IMR-90 (cell line): ENCODE measurements at regions not wholly inside any gene's neighbourhood (a gene's known extent, or its start where the extent isn't known, plus 50 kb on each side); places are given as distances from the start of the nearest gene placed in this dataset.

Source experiments
- ATAC-seq: fragments of 200-7000 bp; cut with Tn5 transposase; 2 replicates; pipeline ENCODE4 v1.9.1; 2020; ENCODE audit warnings: low read depth, mild to moderate bottlenecking, moderate library complexity
- BruUV-seq: library from RNA; stranded (reverse); fragments of 400-500 nt; replicated peaks from 2 replicates; lab custom pipeline; 2021; lab: Mats Ljungman, UMichigan
- CTCF ChIA-PET: fragments of 300-600 bp; formaldehyde crosslinking; extraction: SDS; loops from one replicate; lab custom pipeline; 2021; ENCODE audit warnings: antibody characterized with exemption; lab: Yijun Ruan, JAX
- POLR2A ChIA-PET: fragments of 300-600 bp; sonication (Branson Sonifier 250); formaldehyde crosslinking; loops from one replicate; lab custom pipeline; 2022; ENCODE audit warnings: antibody characterized with exemption; ENCODE audit not compliant: unreplicated experiment; lab: Charles Lee
- DNase-seq: peaks from one replicate; pipeline ENCODE4 v3.0.0; 2013
- H2AFZ ChIP-seq: replicated peaks from 2 replicates; pipeline ENCODE3; 2013; ENCODE audit warnings: low read length, mild to moderate bottlenecking; ENCODE audit not compliant: poor library complexity
- H2AK5ac ChIP-seq: 2 replicates; pipeline ENCODE4 v1.6.1; 2013; ENCODE audit warnings: low read depth, low read length, inconsistent platforms
- H2AK9ac ChIP-seq: replicated peaks from 2 replicates; pipeline ENCODE3; 2013; ENCODE audit warnings: mild to moderate bottlenecking, low read depth, low read length, moderate library complexity; ENCODE audit not compliant: poor library complexity
- H2BK120ac ChIP-seq: 2 replicates; pipeline ENCODE4 v1.6.1; 2013; ENCODE audit warnings: low read depth, low read length, inconsistent platforms
- H2BK15ac ChIP-seq: 3 replicates; pipeline ENCODE4 v1.6.1; 2013; ENCODE audit warnings: low read depth, low read length, inconsistent platforms
- H2BK20ac ChIP-seq: 2 replicates; pipeline ENCODE4 v1.6.1; 2013; ENCODE audit warnings: low read depth, mild to moderate bottlenecking, inconsistent platforms, low read length, moderate library complexity
- H2BK5ac ChIP-seq: 2 replicates; pipeline ENCODE4 v1.6.1; 2013; ENCODE audit warnings: mild to moderate bottlenecking, low read depth, low read length, inconsistent platforms; ENCODE audit not compliant: poor library complexity, severe bottlenecking
- H3K14ac ChIP-seq: replicated peaks from 2 replicates; pipeline ENCODE4 v1.6.1; 2013; ENCODE audit warnings: low read depth, low read length, inconsistent platforms
- H3K18ac ChIP-seq: 2 replicates; pipeline ENCODE4 v1.6.1; 2013; ENCODE audit warnings: low read depth, low read length, control low read depth
- H3K23ac ChIP-seq: 2 replicates; pipeline ENCODE4 v1.6.1; 2013; ENCODE audit warnings: low read depth, low read length, inconsistent platforms
- H3K27ac ChIP-seq: 2 replicates; pipeline ENCODE4 v1.5.1; 2013; ENCODE audit warnings: mild to moderate bottlenecking, control low read depth, low read length; ENCODE audit not compliant: insufficient read depth
- H3K27me3 ChIP-seq: 2 replicates; pipeline ENCODE4 v1.6.1; 2013; ENCODE audit warnings: low read length; ENCODE audit not compliant: control insufficient read depth, insufficient read depth
- H3K36me3 ChIP-seq: 2 replicates; pipeline ENCODE4 v1.6.1; 2013; ENCODE audit warnings: low read length, mixed read lengths; ENCODE audit not compliant: control insufficient read depth, insufficient read depth
- H3K4ac ChIP-seq: 2 replicates; pipeline ENCODE4 v1.6.1; 2013; ENCODE audit warnings: low read depth, low read length, inconsistent platforms
- H3K4me1 ChIP-seq: 2 replicates; pipeline ENCODE4 v1.6.1; 2013; ENCODE audit warnings: low read length, mixed read lengths; ENCODE audit not compliant: control insufficient read depth, insufficient read depth
- H3K4me2 ChIP-seq: 2 replicates; pipeline ENCODE4 v1.6.1; 2013; ENCODE audit warnings: low read depth, mild to moderate bottlenecking, control low read depth, low read length, moderate library complexity
- H3K4me3 ChIP-seq: 2 replicates; pipeline ENCODE4 v1.5.1; 2013; ENCODE audit warnings: low read depth, mild to moderate bottlenecking, control low read depth, low read length, moderate library complexity; ENCODE audit not compliant: insufficient read depth
- H3K56ac ChIP-seq: 2 replicates; pipeline ENCODE4 v1.6.1; 2013; ENCODE audit warnings: low read length, inconsistent platforms; ENCODE audit not compliant: insufficient read depth; ENCODE audit errors: extremely low read depth
- H3K79me1 ChIP-seq, 2 experiments: 2 replicates each; pipeline ENCODE4 v1.6.1; 2013; ENCODE audit warnings: low read length in 2 of 2, inconsistent platforms in 1 of 2, low read depth in 1 of 2
- H3K9ac ChIP-seq: 2 replicates; pipeline ENCODE4 v1.6.1; 2013; ENCODE audit warnings: low read depth, low read length, control low read depth
- H3K9me1 ChIP-seq: 2 replicates; pipeline ENCODE4 v1.6.1; 2013; ENCODE audit warnings: low read length, inconsistent platforms; ENCODE audit not compliant: insufficient read depth
- H3K9me3 ChIP-seq: 2 replicates; pipeline ENCODE4 v1.6.1; 2013; ENCODE audit warnings: low read length; ENCODE audit not compliant: control insufficient read depth, insufficient read depth
- H4K20me1 ChIP-seq: 2 replicates; pipeline ENCODE4 v1.6.1; 2013; ENCODE audit warnings: low read length, inconsistent platforms; ENCODE audit not compliant: insufficient read depth
- H4K5ac ChIP-seq: 2 replicates; pipeline ENCODE4 v1.6.1; 2013; ENCODE audit warnings: mild to moderate bottlenecking, low read depth, low read length, control low read depth
- H4K8ac ChIP-seq, 2 experiments: 2 replicates each; pipeline ENCODE4 v1.6.1; 2013; ENCODE audit warnings: low read depth in 2 of 2, low read length in 2 of 2, control low read depth in 1 of 2, inconsistent platforms in 1 of 2
- H4K91ac ChIP-seq: 2 replicates; pipeline ENCODE4 v1.6.1; 2013; ENCODE audit warnings: low read depth, low read length, inconsistent platforms; ENCODE audit not compliant: insufficient read depth
- FOS ChIP-seq: fragments of 150-350 bp; IDR thresholded peaks from 2 replicates; pipeline ENCODE4 v1.6.1; 2016; ENCODE audit warnings: low read depth, low read length
- WGBS, 2 experiments: methylation state at CpG; one replicate each; pipeline versions ENCODE4 v1.1.5 to v1.1.7; 2013; ENCODE audit warnings: missing lambda C conversion rate in 2 of 2; ENCODE audit not compliant: insufficient read length in 1 of 2; ENCODE audit errors: extremely low coverage in 2 of 2; 5-methylcytosine and 5-hydroxymethylcytosine counted together
- dilution Hi-C: fragments of 300-500 bp; cut with HindIII; formaldehyde crosslinking; loops from one replicate; pipeline ENCODE4 v1.14.3; 2018; ENCODE audit warnings: low sequenced_read_pairs; ENCODE audit not compliant: unreplicated experiment
- in situ Hi-C: fragments of 300-500 bp; cut with MboI; formaldehyde crosslinking; loops from 3 replicates; pipeline ENCODE4 v1.14.3; 2019; ENCODE audit warnings: low sequenced_read_pairs, inconsistent platforms, mixed read lengths
- intact Hi-C: fragments of 100-400 bp; cut with micrococcal nuclease; formaldehyde crosslinking; loops from 2 replicates; pipeline ENCODE4 v1.10.0; 2022

DNA sequence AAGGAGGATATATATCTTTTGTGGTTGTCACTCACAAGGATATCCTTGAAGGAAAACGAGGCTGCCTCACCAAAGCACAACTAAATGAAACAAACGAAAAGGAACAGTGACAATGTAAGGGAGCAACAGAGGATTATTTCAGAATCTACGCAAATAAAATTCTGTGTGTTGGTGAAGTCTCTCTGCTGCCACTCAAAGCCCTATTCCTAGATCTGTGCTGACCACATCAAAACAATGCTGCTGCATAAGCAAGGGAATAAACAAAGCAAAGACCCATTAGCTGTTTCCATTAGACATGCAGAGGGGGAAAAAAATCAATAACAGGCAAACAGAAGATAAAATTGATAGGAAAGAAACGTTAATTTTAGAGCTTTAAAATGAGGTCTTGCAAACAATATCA, 204.4 kb downstream of the MZT1 start:
- CTCF ChIA-PET = no interaction called here
- no peak for DNase-seq
- dilution Hi-C loops = no loop called here

More for the DNA sequence above, 204.4 kb downstream of the MZT1 start:
- no TSS peak for BruUV-seq
- no CpG with 5 or more reads among the region's 4 CpGs for WGBS, 2 experiments
- Histone ChIP-seq H2BK120ac (no peak overlapping the region), H3K27ac (no peak overlapping the region), H3K79me1 (no peaks in the 10 kb centered on the region), H3K14ac (no peak overlapping the region), H4K20me1 (no peaks in the 10 kb centered on the region), H3K56ac (no peak overlapping the region), H2BK15ac (no peak overlapping the region), H2AFZ (no peak overlapping the region), H3K36me3 (no peaks in the 10 kb centered on the region), H3K9me1 (no peaks in the 10 kb centered on the region), H3K4me1 (no peaks in the 10 kb centered on the region), H3K27me3 (no peaks in the 10 kb centered on the region), H3K9ac (no peak overlapping the region), H3K23ac (no peak overlapping the region), H2AK9ac (no peak overlapping the region), H2BK20ac (no peak overlapping the region), H3K18ac (no peak overlapping the region), H4K8ac (no peak overlapping the region), H3K4me2 (no peak overlapping the region), H2BK5ac (no peak overlapping the region), H3K4ac (no peak overlapping the region), H2AK5ac (no peak overlapping the region), H4K5ac (no peak overlapping the region), H3K4me3 (no peak overlapping the region), H3K9me3 (no peaks in the 10 kb centered on the region; the same call in 1 of the 2 replicates), H4K91ac (no peak overlapping the region)
- TF ChIP-seq FOS = no peak
- intact Hi-C loops = no loop called here
- POLR2A ChIA-PET = no interaction called here
- in situ Hi-C loops = no loop called here
- no peak for ATAC-seq
